Gastrocnemius medialis (tissue), 4 donors: ENCODE measurements at regions not wholly inside any gene's neighbourhood (a gene's known extent, or its start where the extent isn't known, plus 50 kb on each side); places are given as distances from the start of the nearest gene placed in this dataset.

ENCODE experiments used
- ATAC-seq, 2 donors: fragments of 150-250 bp; one replicate each; pipeline ENCODE4 v1.9.1; 2016
- DNase-seq, 2 donors: peaks; one replicate each; pipeline ENCODE4 v3.0.0-alpha.2; 2019
- H3K27ac ChIP-seq, 4 donors: fragments of 200-600 bp; sonication (generic); 1 replicate in 1 of 4; 2 replicates in 3 of 4; pipeline ENCODE4 v1.5.1; 2016 to 2018; ENCODE audit warnings: mild to moderate bottlenecking in 2 of 4, moderate library complexity in 1 of 4
- H3K27me3 ChIP-seq, 3 donors: fragments of 200-600 bp; sonication (generic) in 2 of 3; 1 replicate in 1 of 3; 2 replicates in 2 of 3; pipeline versions ENCODE4 v1.5.1 to v1.6.0; 2016 to 2019; ENCODE audit warnings: mild to moderate bottlenecking in 1 of 3, moderate library complexity in 1 of 3
- H3K36me3 ChIP-seq, 2 donors: fragments of 200-600 bp; sonication (generic) in 1 of 2; one replicate each; pipeline ENCODE4 v1.5.1; 2017 to 2018
- H3K4me1 ChIP-seq, 2 donors: fragments of 200-600 bp; sonication (generic) in 1 of 2; one replicate each; pipeline ENCODE4 v1.5.1; 2016 to 2017; ENCODE audit warnings: mild to moderate bottlenecking in 2 of 2
- H3K4me3 ChIP-seq, 4 donors: fragments of 200-600 bp; sonication (generic) in 3 of 4; 1 replicate in 1 of 4; 2 replicates in 3 of 4; pipeline ENCODE4 v1.5.1; 2016 to 2019; ENCODE audit warnings: mild to moderate bottlenecking in 2 of 4
- H3K9me3 ChIP-seq, 3 donors: fragments of 200-600 bp; sonication (generic) in 2 of 3; 1 replicate in 1 of 3; 2 replicates in 2 of 3; pipeline ENCODE4 v1.5.1; 2016 to 2019
- CTCF ChIP-seq, 5 experiments: fragments of 450-650 bp in 3 of 5; fragments of 200-600 bp in 2 of 5; sonication (generic) in 2 of 5; IDR thresholded peaks in 4 of 5; conservative IDR thresholded peaks in 1 of 5; 1 replicate in 4 of 5; 2 replicates in 1 of 5; pipeline ENCODE4 v1.5.1; 2016 to 2019; ENCODE audit warnings: antibody characterized with exemption in 5 of 5, mild to moderate bottlenecking in 3 of 5, moderate library complexity in 3 of 5
- POLR2A ChIP-seq, 2 donors: fragments of 450-650 bp; IDR thresholded peaks; one replicate each; pipeline ENCODE4 v1.6.1; 2017; ENCODE audit warnings: antibody characterized with exemption in 2 of 2, mild to moderate bottlenecking in 2 of 2, moderate library complexity in 2 of 2
- in situ Hi-C, 4 donors: fragments of 200-750 bp; cut with MboI; loops; one replicate each; pipeline versions ENCODE4 v1.15.0 to v1.8.0; 2017; ENCODE audit warnings: low sequenced_read_pairs in 4 of 4
- intact Hi-C: fragments of 100-400 bp; cut with DNase I; formaldehyde crosslinking; loops from one replicate; pipeline ENCODE4 v1.15.1; 2023; ENCODE audit warnings: low total_unique reads

- Histone ChIP-seq H3K27me3 (no peaks in the 10 kb centered on the region), H3K27ac (no peak overlapping the region), H3K4me1 (no peaks in the 10 kb centered on the region), H3K36me3 (no peaks in the 10 kb centered on the region), H3K9me3 (no peaks in the 10 kb centered on the region), H3K4me3 (no peak overlapping the region)
- no peak for TF ChIP-seq POLR2A (IDR thresholded peaks at IDR 0.05)
- no peak for TF ChIP-seq CTCF (IDR thresholded peaks at IDR 0.05 in 4 of 5, conservative IDR thresholded peaks at IDR 0.05 in 1 of 5)
- in situ Hi-C loops (no loop called here), intact Hi-C loops (no loop called here)
- ATAC-seq (no peak), DNase-seq (no peak)
Measured at GRCh38 chr16:86850670-86851069, 272.3 kb downstream of the FOXL1 start.

- DNase-seq (no peak), ATAC-seq (no peak)
- in situ Hi-C loops (no loop called here), intact Hi-C loops (no loop called here)
- Histone ChIP-seq H3K4me3 (no peak overlapping the region), H3K36me3 (no peaks in the 10 kb centered on the region), H3K9me3 (no peaks in the 10 kb centered on the region), H3K27me3 (no peaks in the 10 kb centered on the region), H3K27ac (no peak overlapping the region), H3K4me1 (no peaks in the 10 kb centered on the region)
- TF ChIP-seq CTCF (IDR thresholded peaks at IDR 0.05 in 4 of 5, conservative IDR thresholded peaks at IDR 0.05 in 1 of 5) (no peak), POLR2A (IDR thresholded peaks at IDR 0.05) (no peak)
Measured at GRCh38 chr16:86852135-86852534, 273.8 kb downstream of the FOXL1 start.

- no peak for DNase-seq
- TF ChIP-seq POLR2A (IDR thresholded peaks at IDR 0.05): no peak
- TF ChIP-seq CTCF (IDR thresholded peaks at IDR 0.05 in 4 of 5, conservative IDR thresholded peaks at IDR 0.05 in 1 of 5): no peak
- in situ Hi-C loops (no loop called here), intact Hi-C loops (no loop called here)
- Histone ChIP-seq H3K4me3 (no peak overlapping the region), H3K9me3 (no peaks in the 10 kb centered on the region), H3K36me3 (no peaks in the 10 kb centered on the region), H3K27ac (no peak overlapping the region), H3K27me3 (no peaks in the 10 kb centered on the region), H3K4me1 (no peaks in the 10 kb centered on the region)
- no peak for ATAC-seq
Measured at GRCh38 chr16:86854058-86854621, 275.8 kb downstream of the FOXL1 start.

GRCh38 chr16:86854626-86855294 is 276.4 kb downstream of the FOXL1 start:
- ATAC-seq: no peak
- Histone ChIP-seq H3K9me3 (no peaks in the 10 kb centered on the region), H3K4me3 (no peak overlapping the region), H3K36me3 (no peaks in the 10 kb centered on the region), H3K27ac (no peak overlapping the region), H3K4me1 (no peaks in the 10 kb centered on the region), H3K27me3 (no peaks in the 10 kb centered on the region)
- TF ChIP-seq POLR2A (IDR thresholded peaks at IDR 0.05) (no peak), CTCF (IDR thresholded peaks at IDR 0.05 in 4 of 5, conservative IDR thresholded peaks at IDR 0.05 in 1 of 5) (no peak)
- in situ Hi-C loops (no loop called here), intact Hi-C loops (no loop called here)
- no peak for DNase-seq
